NCI-H2171 treated with DMSO at 0.1 percent for 48 hours (cell line): ENCODE measurements at regions not wholly inside any gene's neighbourhood (a gene's known extent, or its start where the extent isn't known, plus 50 kb on each side); places are given as distances from the start of the nearest gene placed in this dataset.

ENCODE experiments used
- DNase-seq: peaks from one replicate; lab custom pipeline; 2025; lab: John Stamatoyannopoulos, UW

DNA sequence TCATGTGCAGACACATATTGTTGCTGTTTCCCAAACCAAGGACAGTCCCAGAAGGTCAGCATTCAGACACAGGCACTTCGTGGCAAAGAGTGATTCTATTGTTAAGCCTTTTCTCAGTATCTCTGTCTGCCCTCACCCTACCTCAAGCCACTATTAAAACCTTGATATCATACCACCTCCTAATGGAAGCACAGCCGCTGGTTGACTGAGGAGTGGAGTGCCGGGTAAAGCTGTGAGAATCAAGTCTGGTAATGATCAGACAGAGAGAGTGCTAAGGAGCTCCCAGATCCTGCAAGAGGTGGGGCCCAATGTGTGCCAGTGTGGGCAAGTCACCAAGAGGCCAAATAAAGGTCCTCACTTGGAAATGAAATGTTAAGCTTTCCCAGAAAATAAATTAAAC is 819.5 kb downstream of the BCL11A start:
- no peak for DNase-seq

DNA sequence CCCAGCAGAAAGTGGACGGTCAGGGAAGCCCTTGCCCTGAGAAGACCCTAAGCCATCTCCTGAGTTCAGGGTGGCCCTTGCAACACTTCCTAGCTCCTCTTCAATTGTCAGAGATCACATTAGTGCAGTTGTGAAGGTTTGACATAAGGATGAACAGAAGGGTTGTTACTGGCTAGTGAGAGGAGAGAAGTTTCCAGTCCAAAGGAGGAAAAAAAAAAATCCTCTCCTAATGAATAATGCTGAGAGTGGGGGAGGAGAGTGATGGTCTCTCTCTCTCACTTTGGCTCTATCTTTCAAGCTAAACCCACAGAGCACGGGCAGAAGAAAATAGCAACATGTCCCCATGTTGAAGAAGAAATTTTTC is 819.9 kb downstream of the BCL11A start:
- DNase-seq, result no peak

DNA sequence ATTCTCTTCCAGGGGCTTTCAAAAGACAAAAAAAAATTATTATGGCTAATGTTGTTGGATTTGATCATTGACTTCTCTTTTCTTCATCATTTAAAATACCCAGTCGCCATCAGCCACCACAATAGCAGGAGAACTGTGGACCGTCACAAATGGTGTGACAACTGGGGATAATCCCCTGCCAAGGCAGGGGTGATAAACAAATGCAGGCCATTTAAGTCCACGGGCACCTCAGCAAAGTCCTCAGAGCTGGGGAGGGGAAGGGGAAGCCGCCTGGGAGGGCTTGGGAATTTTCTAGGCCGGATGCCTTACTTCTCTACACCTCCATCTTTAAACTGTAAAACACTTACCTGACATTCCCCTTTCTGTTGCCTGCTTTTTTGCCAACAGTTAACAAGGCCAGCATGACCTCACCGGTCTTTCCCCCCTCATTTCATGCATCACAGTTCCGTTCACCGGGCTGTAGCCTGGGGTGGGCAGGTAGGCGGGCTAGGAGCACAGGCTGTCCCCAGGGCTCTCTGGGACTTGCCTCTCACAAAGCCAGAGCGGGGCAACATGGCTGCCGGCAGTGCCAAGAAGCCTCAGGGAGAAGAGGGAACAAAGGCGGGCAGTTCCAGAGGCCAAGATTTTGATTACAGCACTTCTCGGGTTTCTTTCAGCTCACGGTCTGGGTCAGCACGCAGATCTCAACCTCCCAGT is 820.4 kb downstream of the BCL11A start:
- no peak for DNase-seq

DNA sequence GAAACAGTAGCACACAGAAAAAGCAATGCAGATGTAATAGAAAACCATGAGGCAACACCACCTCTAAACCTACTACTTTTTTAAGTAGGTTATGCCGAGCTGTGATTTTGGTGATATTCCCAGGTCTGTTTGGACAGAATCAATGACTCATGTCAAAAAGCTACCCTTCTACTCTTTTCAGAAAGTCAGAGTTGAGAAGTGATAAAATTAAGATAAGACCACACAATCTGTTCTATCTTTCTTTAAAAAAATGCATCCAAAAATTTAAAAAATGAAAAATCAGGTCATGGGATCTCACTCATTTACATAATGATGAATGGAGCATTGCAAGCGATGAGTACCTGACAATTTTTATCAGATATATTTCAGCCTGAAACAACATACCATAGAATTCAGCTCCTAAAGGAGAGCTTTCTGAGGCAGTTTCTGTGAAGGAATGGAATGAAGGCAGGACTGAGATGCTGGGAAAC is 826.3 kb downstream of the BCL11A start:
- no peak for DNase-seq

DNA sequence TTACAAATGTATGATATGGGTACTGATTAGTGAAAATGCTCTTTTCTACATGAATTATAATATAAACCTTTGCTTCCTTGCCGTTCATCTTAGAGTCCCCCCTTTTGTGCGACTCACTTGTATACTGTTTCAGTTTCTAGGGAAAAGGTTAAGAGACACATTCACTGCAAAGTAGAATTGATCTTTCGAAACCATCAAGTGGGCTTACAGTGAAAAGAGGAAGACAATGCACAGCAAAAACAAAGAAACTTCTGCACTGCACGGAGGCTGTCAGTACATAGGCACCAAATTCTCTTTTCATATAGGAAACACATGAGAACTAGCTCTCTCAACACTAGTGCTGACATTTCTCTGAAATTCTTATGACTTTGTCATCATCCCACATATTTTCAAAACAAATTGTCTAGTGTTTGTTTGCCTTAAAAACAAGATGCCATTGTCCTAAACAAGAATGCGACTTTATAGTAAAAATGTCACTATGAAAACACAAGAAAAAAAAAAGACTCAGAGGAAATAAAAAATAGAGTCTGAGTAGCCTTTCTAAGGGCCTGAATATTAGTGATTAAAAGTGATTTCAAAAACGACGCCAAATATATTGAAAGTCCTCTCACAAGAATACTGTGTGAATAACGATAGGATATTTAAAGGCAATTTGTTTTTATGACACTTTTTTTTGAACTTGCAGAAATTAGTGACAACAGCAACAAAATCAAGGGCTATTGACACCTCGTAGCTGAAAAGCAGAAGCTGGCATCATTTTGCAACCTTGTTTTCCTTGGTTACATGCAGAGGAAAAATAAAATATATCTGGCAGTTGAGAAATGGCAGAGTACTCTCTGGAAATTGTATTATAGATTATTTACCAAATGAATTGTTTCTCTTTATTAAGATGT is 827.0 kb downstream of the BCL11A start:
- DNase-seq, result no peak

DNA sequence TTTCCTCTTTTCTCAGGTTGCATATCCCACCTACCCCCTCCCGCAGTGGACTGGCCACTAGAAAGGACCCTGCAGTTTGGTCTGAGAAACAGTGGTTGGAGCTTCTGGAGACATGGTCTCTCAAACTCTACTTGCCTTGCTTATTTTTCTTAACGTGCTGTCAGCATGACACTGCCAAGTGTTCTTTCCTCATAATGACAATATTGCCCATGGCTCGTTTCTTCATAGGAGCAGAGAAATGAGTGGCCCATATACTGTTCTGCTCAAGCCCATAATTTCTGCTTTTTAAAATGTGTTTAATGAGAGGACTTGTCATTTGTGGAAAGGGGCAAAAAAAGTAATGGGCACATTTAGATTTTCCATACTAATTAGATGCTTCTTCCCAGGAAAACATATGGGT is 828.7 kb downstream of the BCL11A start:
- no peak for DNase-seq

DNA sequence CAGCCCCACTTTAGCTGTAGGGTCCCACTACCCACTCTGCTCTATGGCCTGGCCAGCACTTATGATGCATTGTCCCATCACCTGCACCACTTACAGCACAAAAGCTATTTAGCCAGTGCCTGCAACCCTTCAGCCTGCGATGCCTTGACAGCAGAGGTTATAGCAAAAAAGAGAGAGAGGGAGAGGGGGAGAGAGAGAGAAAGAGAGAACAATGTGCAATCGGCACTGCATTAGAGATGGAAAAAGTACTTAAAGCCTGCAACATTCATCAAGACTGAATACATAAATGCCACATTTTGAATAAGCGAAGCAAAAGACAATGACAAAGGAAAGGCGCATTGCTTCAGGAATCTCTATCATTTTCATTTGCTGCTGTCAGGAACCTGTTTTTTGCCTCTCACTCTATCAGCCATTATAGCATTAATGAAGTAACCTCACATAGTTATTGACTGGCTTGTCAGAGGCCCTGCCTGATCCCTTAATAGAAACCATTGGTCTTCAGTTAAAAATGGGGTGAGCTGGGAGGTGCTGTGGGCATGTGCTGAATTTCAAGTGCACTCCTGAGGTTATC is 833.1 kb downstream of the BCL11A start:
- no peak for DNase-seq

DNA sequence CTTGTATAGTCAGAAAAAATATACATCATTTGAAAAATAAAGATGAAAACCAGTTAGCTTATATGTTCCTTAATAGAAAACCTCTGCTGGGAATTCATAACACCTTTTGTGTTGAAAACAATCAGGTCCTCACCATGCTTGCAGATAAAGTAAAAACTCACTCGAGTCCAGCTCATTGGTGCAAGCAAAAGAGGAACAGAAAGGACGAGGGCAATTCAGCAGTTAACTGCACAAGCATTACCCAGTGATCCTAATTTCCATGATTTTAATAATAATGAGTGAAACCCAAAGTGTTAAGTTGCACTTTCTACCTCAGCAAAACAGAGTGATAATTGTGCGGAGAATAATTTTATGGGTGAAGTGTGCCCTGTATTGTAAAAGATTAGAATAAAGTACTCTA is 839.9 kb downstream of the BCL11A start:
- DNase-seq, result no peak

DNA sequence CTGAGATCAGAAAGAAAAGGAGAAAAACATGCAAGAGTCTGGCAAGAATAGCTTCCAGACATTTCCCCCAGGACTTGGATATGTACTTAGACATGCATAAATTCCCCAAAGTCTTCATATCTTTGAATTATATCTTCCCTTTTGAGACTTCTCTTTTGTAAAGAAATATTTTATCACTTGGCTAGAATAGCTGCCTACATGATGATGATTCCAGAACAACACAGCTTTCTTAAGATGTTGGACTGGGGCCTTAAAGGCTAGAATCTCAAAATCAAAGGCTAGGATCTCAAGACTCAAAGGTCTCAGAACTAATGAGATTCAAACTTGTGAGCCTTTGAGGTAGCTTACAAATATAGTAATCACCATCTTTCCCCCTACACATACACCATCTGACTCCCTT is 842.3 kb downstream of the BCL11A start:
- DNase-seq, result no peak

DNA sequence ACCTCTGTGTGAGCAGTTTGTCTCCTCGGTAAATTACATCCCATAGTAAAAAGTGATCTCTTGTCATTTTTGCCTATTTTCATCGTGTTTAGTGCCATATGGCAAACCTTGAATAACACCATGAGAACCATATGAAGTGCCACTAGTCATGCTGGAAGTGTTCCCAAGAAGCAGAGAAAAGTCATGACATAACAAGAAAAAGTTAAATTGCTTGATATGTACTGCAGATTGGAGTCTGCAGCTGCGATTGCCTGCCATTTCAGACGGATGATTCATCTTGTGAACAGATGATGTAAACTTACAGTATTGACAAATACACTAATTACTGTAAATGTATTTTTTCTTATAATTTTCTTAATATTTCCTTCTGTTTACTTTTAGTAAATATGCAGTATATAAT is 846.7 kb downstream of the BCL11A start:
- DNase-seq, result peak; percentile 56

DNA sequence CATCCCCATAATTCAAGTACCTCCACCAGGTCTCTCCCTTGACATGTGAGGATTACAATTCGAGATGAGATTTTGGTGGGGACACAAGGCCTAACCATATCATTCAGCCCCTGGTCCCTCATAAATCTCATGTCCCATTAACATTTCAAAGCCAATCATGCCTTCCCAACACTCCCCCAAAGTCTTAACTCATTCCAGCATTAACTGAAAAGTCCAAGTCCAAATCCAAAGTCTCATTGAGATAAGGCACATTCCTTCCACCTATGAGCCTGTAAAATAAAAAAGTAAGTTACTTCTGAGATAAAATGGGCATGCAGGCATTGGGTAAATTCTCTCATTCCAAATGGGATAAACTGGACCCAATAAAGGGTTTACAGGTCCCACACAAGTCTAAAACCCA is 849.7 kb downstream of the BCL11A start:
- DNase-seq, result no peak

DNA sequence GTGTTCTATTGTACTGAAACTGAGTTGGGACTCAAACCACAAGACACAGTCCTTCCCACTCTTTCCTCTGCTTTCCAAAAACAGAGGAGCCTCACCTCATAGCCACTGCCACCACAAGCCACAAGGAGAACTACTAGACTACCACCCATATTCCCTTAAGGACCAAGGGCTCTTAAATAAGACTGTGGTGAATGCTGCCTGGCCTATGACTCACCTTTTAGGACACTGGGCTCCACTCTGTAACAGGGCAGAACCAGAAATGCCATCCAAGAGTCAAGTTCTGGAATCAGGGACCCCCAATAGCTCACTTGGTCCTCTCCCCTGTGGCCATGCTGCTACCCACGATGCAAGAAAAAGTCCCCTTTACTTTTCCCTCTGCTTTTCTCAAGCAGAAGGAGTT is 851.4 kb downstream of the BCL11A start:
- DNase-seq, result no peak

DNA sequence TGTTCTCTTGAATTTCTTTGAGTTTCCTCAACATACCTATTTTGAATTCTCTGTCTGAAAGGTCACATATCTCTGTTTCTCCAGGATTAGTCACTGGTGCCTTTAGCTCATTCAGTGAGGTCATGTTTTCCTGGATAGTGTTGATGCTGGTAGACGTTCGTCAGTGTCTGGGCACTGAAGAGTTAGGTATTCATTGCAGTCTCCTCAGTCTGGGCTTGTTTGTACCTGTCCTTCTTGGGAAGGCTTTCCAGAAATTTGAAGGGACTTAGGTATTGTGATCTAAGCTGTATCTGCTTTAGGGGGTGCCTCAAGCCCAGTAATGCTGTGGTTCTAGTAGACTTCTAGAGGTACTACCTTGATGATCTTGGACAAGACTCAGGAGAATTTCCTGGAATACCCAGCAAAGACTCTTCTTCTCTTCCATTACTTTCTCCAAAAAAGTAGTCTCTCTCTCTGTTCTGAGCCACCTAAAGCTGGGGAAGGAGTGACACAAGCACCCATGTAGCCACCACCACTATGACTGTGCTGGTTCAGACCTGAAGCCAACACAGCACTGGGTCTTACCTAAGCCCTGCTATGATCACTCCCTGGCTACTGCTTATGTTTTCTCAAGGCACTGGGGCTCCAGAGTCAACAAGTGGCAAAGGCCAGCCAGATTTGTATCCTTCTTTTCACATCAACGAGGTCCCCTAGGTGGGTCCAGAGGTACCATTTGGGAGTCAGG is 852.0 kb downstream of the BCL11A start:
- DNase-seq, result no peak

DNA sequence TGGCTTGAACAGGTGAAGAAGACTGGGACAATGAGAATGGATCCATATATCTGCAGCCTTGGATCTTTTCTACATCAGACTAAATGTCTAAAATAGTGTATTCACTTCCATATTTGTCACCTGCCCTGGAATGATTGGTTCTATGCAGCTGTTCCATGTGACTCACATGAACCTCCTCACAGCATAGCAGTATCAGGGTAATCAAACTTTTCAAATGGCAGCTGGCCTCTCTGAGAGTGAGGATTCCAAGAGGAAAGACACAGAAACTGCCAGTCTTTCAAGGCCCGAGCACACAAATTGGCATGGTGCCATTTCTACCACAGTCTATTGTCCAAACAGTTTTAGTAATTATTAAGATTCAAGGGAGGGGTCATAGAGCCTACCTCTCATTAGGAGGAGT is 859.3 kb downstream of the BCL11A start:
- DNase-seq, result no peak

DNA sequence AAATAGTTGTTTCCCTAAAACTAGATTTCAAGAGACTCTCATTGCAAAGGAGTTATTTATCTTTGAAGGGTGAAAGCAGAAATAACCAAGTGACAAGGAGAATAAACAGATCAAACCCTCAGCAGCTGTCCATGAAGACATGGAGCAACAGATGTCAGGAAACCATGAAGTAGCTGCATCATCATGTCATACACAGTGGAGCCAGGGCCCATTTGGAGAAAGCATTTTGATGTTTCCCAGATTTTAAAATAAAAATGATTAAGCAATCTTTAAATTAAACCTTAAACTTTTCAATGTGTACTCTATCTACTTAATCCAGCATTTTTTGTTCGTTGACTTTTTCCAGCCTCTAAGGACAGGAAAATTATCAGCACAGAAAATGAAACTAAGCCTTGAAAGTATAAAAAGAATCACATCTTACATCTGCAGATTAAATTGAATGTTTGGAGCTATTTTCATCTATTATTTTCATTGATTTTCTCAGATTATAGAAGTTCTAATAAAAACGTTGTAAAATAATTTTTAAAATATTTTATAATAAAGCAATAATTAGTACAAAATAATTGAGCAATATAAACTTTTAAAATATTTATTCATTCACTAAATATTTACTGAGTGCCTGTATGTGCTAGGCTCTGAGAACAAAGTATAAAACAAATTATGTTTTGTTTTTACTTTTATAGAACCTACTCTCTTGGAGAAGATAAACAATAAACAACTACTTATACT is 860.1 kb downstream of the BCL11A start:
- peak; percentile 27 for DNase-seq

DNA sequence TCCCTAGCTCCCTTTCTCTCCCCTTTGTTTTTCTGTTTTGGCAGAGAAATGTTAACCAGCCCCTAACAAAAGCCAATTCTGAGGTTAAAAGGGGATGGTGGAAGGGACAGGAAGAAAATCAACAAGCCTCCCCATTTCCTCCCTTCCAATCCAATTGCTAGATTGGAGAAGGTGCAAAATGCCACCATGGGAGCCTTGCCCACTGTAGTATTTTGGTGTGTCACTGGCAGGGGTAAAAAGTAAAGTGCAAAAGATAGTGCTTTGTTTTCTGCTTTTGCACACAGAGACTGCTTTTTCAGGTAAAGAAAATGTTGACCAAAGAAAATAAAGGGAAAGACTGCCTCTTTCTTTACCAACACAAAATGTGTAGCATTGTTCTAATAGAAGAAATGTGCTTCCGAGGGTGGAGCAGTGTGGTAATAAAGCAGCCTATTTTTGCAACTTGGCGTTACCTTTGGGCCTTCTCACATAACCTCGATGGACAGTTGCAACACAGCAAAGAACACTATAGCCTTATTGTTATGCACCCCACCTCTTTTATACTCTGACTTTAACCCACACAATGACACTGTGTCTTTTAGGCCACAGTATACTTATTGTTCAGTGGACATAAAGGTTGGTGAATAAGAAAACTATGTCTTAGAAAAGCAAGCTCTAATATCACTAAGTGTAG is 861.8 kb downstream of the BCL11A start:
- DNase-seq, result no peak

DNA sequence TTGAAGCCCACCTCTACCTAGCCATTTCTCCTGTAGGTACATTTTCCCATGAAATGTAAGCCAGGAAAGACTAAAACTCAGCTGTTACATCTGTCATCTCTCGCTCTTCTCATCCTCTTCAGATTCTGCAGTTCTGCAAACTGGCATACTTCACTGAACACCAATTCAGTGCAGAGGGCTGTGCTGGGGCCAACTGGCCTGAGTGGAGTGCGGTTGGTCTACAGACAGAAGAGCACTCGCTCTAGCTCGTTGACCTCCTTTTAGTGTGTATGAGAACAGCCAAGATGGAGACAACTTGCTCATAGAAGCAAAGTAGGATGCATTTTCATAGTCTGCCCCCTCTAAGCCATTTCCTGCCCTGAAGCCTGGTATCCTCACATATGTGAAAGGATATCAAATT is 862.6 kb downstream of the BCL11A start:
- no peak for DNase-seq

DNA sequence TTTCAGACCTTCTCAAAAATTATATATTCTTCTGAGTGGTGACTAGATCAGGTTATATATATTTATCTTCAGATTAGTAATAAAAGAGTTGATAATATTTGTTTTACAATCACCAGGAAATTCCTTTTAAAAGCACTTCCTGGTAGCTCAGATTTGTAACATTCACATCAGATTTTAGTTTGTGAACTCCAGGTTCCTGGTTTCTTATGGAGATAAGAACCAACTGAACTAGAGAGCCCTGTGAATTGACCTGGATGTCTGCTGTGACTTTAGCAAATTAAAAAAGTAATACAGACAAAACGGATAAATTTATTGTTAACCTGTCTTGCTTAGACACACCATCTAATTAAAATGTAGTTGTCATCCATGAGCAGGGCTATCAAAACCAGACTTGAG is 868.7 kb downstream of the BCL11A start:
- no peak for DNase-seq

DNA sequence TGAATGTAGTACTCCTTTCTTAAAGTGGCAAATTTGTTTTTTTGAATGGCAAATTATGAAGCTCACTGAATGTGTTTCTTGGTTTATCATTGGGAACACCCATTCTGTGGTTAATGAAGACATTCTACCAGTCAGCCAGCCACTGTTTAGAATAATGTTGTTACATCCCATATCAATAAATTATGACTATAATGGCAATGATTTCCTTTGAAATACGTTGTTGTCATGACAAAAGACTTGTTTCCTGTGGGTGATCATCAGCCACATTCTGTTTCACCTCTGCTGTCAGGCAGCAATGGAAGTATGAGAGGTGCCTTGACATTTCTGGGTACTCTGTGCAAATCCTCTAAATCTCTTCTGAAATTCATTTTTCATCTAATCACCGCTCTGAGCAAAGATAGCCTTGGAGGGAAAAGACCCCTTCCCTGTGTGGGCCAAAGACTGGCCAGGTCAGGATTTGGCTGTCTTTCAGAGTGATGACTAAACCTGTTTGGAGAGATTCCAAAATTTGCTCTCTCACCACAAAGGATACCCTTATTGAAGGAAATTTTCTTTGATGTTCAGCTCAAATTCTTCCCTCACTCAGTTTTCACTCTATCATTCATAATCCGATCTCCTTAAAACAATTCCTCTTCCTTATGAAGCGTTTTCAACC is 869.2 kb downstream of the BCL11A start:
- DNase-seq, result no peak

DNA sequence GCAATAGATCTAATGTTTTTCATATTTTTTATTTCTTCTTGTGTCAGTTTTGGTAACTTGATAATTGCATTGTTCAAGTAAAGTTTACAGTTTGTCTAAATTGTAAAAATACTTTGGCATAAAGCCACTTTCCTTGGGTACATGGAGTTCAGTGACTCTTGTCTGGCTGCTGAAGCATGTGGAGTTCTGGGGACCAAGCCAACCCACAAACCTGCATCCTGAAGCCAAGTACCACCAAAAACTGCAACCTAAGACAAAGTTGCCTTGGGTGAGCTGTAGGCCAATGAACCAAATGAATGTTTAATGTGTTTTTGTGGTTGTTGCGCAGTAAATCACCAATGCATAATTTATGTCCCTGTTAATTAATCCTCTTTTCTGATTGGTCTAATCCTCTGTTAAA is 872.6 kb downstream of the BCL11A start:
- no peak for DNase-seq

DNA sequence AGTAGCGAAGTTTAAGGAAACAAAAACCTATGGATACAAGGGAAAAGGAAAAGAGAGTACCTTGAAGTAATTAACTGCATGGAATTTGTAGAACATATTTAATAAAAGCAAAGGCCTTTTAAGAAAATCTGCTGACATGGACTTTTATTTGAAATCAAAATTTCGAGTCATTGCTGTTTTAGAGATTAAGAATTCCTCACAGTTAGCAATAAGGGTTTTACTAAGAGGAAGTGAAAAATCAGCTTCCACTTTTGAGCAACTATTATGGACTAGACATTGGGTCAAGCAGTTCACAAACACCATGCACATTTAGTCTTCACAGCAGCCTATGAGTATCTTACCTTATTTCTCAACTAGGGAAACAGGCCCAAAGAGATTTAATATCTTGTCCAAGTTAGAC is 876.3 kb downstream of the BCL11A start:
- DNase-seq, result no peak
